Peyer's patch (tissue), 4 donors: ENCODE measurements at regions not wholly inside any gene's neighbourhood (a gene's known extent, or its start where the extent isn't known, plus 50 kb on each side); places are given as distances from the start of the nearest gene placed in this dataset.

Experiments used
- DNase-seq, 3 donors: peaks; one replicate each; pipeline ENCODE4 v3.0.0-alpha.2; 2017 to 2019
- H3K27ac ChIP-seq, 4 donors: fragments of 200-600 bp; sonication (generic); one replicate each; pipeline ENCODE4 v1.5.1; 2016 to 2019
- H3K27me3 ChIP-seq, 2 donors: fragments of 200-600 bp; sonication (generic); one replicate each; pipeline ENCODE4 v1.5.1; 2019
- H3K36me3 ChIP-seq, 3 donors: fragments of 200-600 bp; sonication (generic); one replicate each; pipeline ENCODE4 v1.5.1; 2016 to 2019
- H3K4me1 ChIP-seq, 4 donors: fragments of 200-600 bp; sonication (generic); one replicate each; pipeline ENCODE4 v1.5.1; 2016 to 2019
- H3K4me3 ChIP-seq, 4 donors: fragments of 200-600 bp; sonication (generic); 1 replicate in 3 of 4; 2 replicates in 1 of 4; pipeline ENCODE4 v1.5.1; 2016 to 2019; ENCODE audit warnings: mild to moderate bottlenecking in 1 of 4
- H3K9me3 ChIP-seq, 4 donors: fragments of 200-600 bp; sonication (generic); one replicate each; pipeline ENCODE4 v1.5.1; 2016 to 2019; ENCODE audit warnings: mild to moderate bottlenecking in 1 of 4
- CTCF ChIP-seq, 6 experiments: fragments of 450-650 bp in 4 of 6; fragments of 200-600 bp in 2 of 6; sonication (generic) in 1 of 6; IDR thresholded peaks; one replicate each; pipeline ENCODE4 v1.5.1; 2017 to 2019; ENCODE audit warnings: antibody characterized with exemption in 6 of 6, mild to moderate bottlenecking in 3 of 6, moderate library complexity in 1 of 6
- POLR2A ChIP-seq, 2 donors: fragments of 450-650 bp; IDR thresholded peaks; one replicate each; pipeline ENCODE4 v1.5.1; 2017; ENCODE audit warnings: antibody characterized with exemption in 2 of 2, mild to moderate bottlenecking in 2 of 2, moderate library complexity in 2 of 2

DNA sequence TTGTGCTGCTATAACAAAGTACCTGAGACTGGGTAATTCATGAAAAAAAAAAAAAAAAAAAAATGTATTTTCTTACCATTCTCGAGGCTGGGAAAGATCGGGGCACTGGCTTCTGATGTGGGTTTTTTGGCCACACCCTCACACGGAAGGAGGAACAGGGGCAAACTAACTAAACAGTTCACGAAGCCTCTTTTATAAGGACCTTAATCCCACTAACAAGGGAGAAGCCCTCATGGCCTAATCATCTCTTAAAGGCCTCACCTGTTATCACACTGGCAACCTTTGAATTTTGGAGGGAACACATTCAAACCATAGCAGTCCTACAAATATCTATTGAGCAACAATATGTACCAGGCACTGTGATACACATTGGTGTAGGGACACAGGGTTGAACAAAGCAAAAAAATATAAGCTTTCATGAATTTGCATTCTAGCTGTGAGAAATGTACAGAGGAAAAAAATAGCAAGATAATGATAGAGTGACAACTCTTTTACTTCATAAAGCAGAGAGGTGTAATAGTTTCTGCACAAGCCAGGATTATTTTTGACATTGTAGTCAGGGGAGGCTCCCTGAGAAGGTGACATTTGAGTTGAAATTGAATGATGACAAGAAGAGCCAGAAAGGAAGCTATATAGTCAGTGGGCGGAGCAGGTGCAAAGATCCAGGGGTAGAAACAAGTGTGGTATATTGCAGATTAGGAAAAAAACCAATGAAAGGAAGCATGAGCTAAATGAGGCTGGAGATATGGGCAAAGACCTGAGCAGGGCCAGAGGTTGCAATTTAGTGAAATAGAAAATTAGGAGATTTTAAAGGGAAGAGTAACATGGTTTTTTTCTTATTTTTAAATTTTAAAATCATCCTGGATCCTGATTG is 68.1 kb upstream of the GRAMD2B start:
- Histone ChIP-seq H3K9me3 (no peaks in the 10 kb centered on the region), H3K27me3 (no peaks in the 10 kb centered on the region), H3K4me1 (peaks cover 0 to 21% (median 1%) of the 10 kb centered on the region in 4 donors), H3K36me3 (no peaks in the 10 kb centered on the region), H3K4me3 (no peak overlapping the region), H3K27ac (no peak overlapping the region)
- TF ChIP-seq CTCF (IDR thresholded peaks at IDR 0.05) = no peak
- no peak for TF ChIP-seq POLR2A (IDR thresholded peaks at IDR 0.05)
- no peak for DNase-seq

GRCh38 chr5:126355940-126356339 is 67.3 kb upstream of the GRAMD2B start:
- Histone ChIP-seq H3K27me3 (no peaks in the 10 kb centered on the region), H3K9me3 (no peaks in the 10 kb centered on the region), H3K36me3 (no peaks in the 10 kb centered on the region), H3K27ac (peak overlapping the region in 1 of 4 donors; percentile 58), H3K4me3 (no peak overlapping the region), H3K4me1 (peaks cover 0 to 21% (median 1%) of the 10 kb centered on the region in 4 donors)
- TF ChIP-seq CTCF (IDR thresholded peaks at IDR 0.05) (no peak), POLR2A (IDR thresholded peaks at IDR 0.05) (no peak)
- peak in 1 of 3 donors; percentile 67 for DNase-seq

DNA sequence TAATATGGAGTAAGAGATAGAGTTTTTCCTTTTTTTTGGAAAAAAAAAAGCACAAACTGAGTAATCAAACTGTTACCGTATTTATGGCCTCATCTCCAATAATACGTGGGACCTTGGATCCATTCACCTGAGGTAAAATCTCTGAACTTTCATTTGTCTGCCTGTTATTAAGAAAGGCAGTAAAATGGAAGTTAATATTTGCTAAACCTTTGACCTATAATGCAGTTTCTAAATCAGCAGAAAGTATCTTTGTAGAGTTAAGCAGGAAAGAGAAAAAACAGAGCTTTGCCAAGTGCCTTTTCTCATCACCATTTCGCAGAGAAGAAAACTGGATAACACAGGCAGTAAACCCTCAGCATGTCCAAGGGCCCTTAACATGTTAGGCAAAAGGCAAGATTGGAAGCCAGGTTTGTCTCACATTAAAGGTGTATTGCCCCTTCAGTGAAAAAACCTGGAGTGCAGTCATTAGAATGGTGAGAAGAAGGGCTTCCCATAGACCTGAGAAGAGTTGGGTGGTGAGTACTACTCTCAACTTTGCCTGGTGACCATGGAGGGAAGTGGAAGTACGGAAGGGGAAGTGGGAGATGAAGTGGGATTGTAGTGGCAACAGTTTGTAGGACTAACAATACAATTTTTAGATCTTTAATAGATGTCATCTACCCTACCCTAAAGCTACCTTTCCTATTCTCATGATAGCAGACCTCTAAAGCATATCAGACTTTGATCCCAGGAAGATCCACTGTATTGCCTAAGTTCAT is 65.4 kb upstream of the GRAMD2B start:
- H3K36me3 ChIP-seq = no peaks in the 10 kb centered on the region
- H3K4me3 ChIP-seq = peak overlapping the region in 1 of 4 donors; percentile 17
- peak overlapping the region in 3 of 4 donors; percentile 25 to 83 (median 32) for H3K27ac ChIP-seq
- TF ChIP-seq CTCF (IDR thresholded peaks at IDR 0.05) = no peak
- TF ChIP-seq POLR2A (IDR thresholded peaks at IDR 0.05) = no peak
- no peaks in the 10 kb centered on the region for H3K9me3 ChIP-seq
- no peaks in the 10 kb centered on the region for H3K27me3 ChIP-seq
- DNase-seq = no peak
- peaks cover 0 to 21% (median 1%) of the 10 kb centered on the region in 4 donors for H3K4me1 ChIP-seq

DNA sequence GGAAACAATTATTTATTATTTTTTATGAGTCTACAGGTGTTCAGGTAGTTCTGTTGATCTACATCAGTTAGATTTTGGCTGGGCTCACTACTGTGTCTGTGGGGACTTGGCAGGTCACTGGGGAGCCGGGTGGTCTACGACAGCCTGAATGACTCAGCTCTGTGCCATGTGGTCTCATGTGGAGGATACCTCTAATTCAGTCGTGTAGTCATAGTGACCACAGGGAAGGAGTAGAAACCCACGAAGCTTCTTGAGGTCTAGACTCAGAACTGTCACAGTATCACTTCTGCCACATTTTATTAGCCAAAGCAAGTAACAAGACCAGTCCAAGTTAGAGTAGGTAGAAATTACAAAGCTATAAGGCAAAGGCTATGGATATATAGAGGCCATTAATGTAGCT is 64.7 kb upstream of the GRAMD2B start:
- Histone ChIP-seq H3K36me3 (no peaks in the 10 kb centered on the region), H3K4me3 (peak overlapping the region in 1 of 4 donors; percentile 1), H3K4me1 (peaks cover 0 to 21% (median 1%) of the 10 kb centered on the region in 4 donors), H3K9me3 (no peaks in the 10 kb centered on the region), H3K27me3 (no peaks in the 10 kb centered on the region), H3K27ac (peak overlapping the region in 1 of 4 donors; percentile 83)
- no peak for DNase-seq
- TF ChIP-seq CTCF (IDR thresholded peaks at IDR 0.05) (no peak), POLR2A (IDR thresholded peaks at IDR 0.05) (no peak)

DNA sequence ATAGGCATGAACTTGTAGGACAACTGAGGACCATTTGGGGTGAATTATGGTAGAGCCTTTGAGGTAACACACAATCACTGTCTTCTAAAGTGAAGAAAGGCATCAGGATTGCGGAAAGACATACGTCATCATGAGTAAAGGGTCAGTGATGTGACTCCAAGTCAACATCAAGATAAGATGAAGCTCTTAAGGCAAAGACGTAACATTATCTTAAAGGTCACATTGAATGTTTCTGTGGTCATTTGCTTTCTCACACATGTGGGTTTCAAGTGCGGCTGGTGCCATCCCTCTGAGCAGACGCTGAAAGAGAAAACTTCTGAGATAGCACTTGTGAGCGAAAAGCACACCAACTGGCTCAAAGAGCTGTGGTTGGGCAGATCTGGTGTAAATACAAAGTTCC is 63.3 kb upstream of the GRAMD2B start:
- no peaks in the 10 kb centered on the region for H3K36me3 ChIP-seq
- no peaks in the 10 kb centered on the region for H3K9me3 ChIP-seq
- no peak overlapping the region for H3K27ac ChIP-seq
- H3K27me3 ChIP-seq = no peaks in the 10 kb centered on the region
- DNase-seq = no peak
- H3K4me3 ChIP-seq = no peak overlapping the region
- H3K4me1 ChIP-seq = peaks cover 0 to 24% (median 1%) of the 10 kb centered on the region in 4 donors
- TF ChIP-seq POLR2A (IDR thresholded peaks at IDR 0.05) = no peak
- TF ChIP-seq CTCF (IDR thresholded peaks at IDR 0.05) = no peak
